Fibroblast of lung (primary cell): ENCODE measurements at regions not wholly inside any gene's neighbourhood (a gene's known extent, or its start where the extent isn't known, plus 50 kb on each side); places are given as distances from the start of the nearest gene placed in this dataset.

Experiments
- CTCF ChIP-seq, 2 donors: IDR thresholded peaks in 1 of 2; conservative IDR thresholded peaks in 1 of 2; 1 replicate in 1 of 2; 2 replicates in 1 of 2; pipeline ENCODE4 v1.5.1; 2011 to 2012; ENCODE audit warnings: low read length in 2 of 2, control low read depth in 1 of 2, inconsistent platforms in 1 of 2, low read depth in 1 of 2, mild to moderate bottlenecking in 1 of 2
- EZH2 ChIP-seq: IDR thresholded peaks from 2 replicates; pipeline ENCODE4 v1.5.1; 2012; ENCODE audit warnings: low read length, control low read depth, mild to moderate bottlenecking; ENCODE audit errors: missing control alignments

- no peak for TF ChIP-seq CTCF (conservative IDR thresholded peaks at IDR 0.05 in 1 of 2, IDR thresholded peaks at IDR 0.05 in 1 of 2; ENCODE audit: low read depth in 1 of 2, low read length in 2 of 2)
- TF ChIP-seq EZH2: no peak
These were observed 101.0 kb downstream of the TTC32 start for GRCh38 chr2:19800796-19801195.
